PFSK-1 (cell line): ENCODE measurements at regions not wholly inside any gene's neighbourhood (a gene's known extent, or its start where the extent isn't known, plus 50 kb on each side); places are given as distances from the start of the nearest gene placed in this dataset.

Source experiments
- FOXP2 ChIP-seq: optimal IDR thresholded peaks from 2 replicates; pipeline ENCODE3; 2011; ENCODE audit warnings: borderline replicate concordance, control low read depth, inconsistent platforms; ENCODE audit not compliant: insufficient read depth; ENCODE audit errors: extremely low read length, extremely low read depth
- POLR2AphosphoS5 ChIP-seq: IDR thresholded peaks from 2 replicates; pipeline ENCODE4 v1.6.1; 2012; ENCODE audit warnings: low read depth, mild to moderate bottlenecking, control low read depth, low read length, moderate library complexity
- SIN3A ChIP-seq: IDR thresholded peaks from 2 replicates; pipeline ENCODE4 v1.6.1; 2012; ENCODE audit warnings: mild to moderate bottlenecking, low read length, moderate library complexity, borderline replicate concordance; ENCODE audit not compliant: insufficient read depth
- TAF1 ChIP-seq: IDR thresholded peaks from 2 replicates; pipeline ENCODE4 v1.6.1; 2012; ENCODE audit warnings: low read length, control low read depth, borderline replicate concordance; ENCODE audit not compliant: insufficient read depth
- TF ChIP-seq, protein P1 (sequence below), 2 experiments: IDR thresholded peaks; 2 replicates each; pipeline versions ENCODE4 v1.6.1 to v1.8.0; 2011 to 2012; ENCODE audit warnings: low read depth in 2 of 2, low read length in 2 of 2, control low read depth in 1 of 2, inconsistent platforms in 1 of 2, mild to moderate bottlenecking in 1 of 2, moderate library complexity in 1 of 2; ENCODE audit not compliant: insufficient read depth in 1 of 2

DNA sequence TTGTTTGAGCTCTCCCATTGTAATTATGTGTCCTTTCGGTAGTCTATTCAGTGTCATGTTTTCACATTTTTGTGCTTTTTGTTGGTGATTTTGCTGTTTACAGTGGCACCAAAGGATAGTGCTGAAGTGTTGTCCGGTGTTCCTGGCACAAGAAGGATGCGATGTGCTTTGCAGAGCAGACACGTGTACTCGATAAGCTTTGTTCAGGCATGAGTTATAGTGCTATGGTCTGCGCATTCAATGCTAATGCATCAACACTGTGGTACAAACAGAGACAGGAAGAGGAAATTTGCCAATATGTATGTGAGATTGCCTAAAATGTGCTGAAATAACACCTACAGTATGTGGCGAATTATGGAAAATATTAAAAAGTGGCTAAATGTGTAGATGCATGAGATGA, 913.4 kb upstream of the ACO1 start:
- TF ChIP-seq POLR2AphosphoS5 (no peak), TAF1 (no peak), FOXP2 (no peak), SIN3A (no peak)
- TF ChIP-seq, protein P1, sequence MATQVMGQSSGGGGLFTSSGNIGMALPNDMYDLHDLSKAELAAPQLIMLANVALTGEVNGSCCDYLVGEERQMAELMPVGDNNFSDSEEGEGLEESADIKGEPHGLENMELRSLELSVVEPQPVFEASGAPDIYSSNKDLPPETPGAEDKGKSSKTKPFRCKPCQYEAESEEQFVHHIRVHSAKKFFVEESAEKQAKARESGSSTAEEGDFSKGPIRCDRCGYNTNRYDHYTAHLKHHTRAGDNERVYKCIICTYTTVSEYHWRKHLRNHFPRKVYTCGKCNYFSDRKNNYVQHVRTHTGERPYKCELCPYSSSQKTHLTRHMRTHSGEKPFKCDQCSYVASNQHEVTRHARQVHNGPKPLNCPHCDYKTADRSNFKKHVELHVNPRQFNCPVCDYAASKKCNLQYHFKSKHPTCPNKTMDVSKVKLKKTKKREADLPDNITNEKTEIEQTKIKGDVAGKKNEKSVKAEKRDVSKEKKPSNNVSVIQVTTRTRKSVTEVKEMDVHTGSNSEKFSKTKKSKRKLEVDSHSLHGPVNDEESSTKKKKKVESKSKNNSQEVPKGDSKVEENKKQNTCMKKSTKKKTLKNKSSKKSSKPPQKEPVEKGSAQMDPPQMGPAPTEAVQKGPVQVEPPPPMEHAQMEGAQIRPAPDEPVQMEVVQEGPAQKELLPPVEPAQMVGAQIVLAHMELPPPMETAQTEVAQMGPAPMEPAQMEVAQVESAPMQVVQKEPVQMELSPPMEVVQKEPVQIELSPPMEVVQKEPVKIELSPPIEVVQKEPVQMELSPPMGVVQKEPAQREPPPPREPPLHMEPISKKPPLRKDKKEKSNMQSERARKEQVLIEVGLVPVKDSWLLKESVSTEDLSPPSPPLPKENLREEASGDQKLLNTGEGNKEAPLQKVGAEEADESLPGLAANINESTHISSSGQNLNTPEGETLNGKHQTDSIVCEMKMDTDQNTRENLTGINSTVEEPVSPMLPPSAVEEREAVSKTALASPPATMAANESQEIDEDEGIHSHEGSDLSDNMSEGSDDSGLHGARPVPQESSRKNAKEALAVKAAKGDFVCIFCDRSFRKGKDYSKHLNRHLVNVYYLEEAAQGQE (IDR thresholded peaks at IDR 0.05; ENCODE audit: insufficient read depth in 1 of 2, low read depth in 2 of 2, low read length in 2 of 2): no peak

GRCh38 chr9:31486630-31487029, 897.8 kb upstream of the ACO1 start:
- TF ChIP-seq POLR2AphosphoS5 (no peak), TAF1 (no peak), SIN3A (no peak), FOXP2 (no peak)
- TF ChIP-seq, protein P1 (IDR thresholded peaks at IDR 0.05; ENCODE audit: insufficient read depth in 1 of 2, low read depth in 2 of 2, low read length in 2 of 2): no peak

GRCh38 chr9:31490551-31491106, 893.8 kb upstream of the ACO1 start:
- no peak for TF ChIP-seq SIN3A
- TF ChIP-seq TAF1: no peak
- TF ChIP-seq FOXP2: no peak
- TF ChIP-seq, protein P1 (IDR thresholded peaks at IDR 0.05; ENCODE audit: insufficient read depth in 1 of 2, low read depth in 2 of 2, low read length in 2 of 2): no peak
- TF ChIP-seq POLR2AphosphoS5: no peak

GRCh38 chr9:31492229-31492628, 892.2 kb upstream of the ACO1 start:
- TF ChIP-seq TAF1 (no peak), POLR2AphosphoS5 (no peak)

DNA sequence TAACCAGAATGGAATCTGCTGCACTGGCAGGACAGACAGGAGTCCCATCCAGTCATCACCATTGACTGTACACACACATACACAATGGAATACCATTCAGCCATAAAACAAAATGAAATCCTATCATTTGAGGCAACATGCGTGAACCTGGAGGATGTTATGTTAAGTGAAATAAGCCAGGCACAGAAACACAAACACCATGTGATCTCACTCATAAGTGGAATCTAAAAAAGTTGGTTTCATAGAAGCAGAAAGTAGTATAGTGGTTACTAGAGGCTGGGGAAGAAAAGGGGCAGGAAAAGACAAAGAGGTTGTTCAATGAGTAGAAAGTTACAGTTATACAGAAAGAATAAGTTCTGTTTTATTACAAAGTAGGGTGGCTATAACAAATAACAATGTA, 884.0 kb upstream of the ACO1 start:
- TF ChIP-seq SIN3A: no peak
- TF ChIP-seq POLR2AphosphoS5: no peak

GRCh38 chr9:31519011-31519410, 865.4 kb upstream of the ACO1 start:
- TF ChIP-seq, protein P1 (IDR thresholded peaks at IDR 0.05; ENCODE audit: insufficient read depth in 1 of 2, low read depth in 2 of 2, low read length in 2 of 2): no peak
- TF ChIP-seq SIN3A (no peak), TAF1 (no peak), FOXP2 (no peak), POLR2AphosphoS5 (no peak)
